Right ventricle myocardium superior (tissue), 1 donor: ENCODE measurements at regions not wholly inside any gene's neighbourhood (a gene's known extent, or its start where the extent isn't known, plus 50 kb on each side); places are given as distances from the start of the nearest gene placed in this dataset.
"Not testable (repeated sequence)": the region's sequence is repeated elsewhere in the genome, so short reads cannot be mapped to it uniquely, and the experiment has no call there.

Source experiments
- ATAC-seq: fragments of 200-7000 bp; cut with Tn5 transposase; one replicate; pipeline ENCODE4 v1.9.1; 2020; ENCODE audit warnings: mild to moderate bottlenecking; ENCODE audit not compliant: poor library complexity
- DNase-seq: peaks from one replicate; pipeline ENCODE4 v3.0.0-alpha.2; 2020
- intact Hi-C: fragments of 100-400 bp; cut with DNase I; formaldehyde crosslinking; loops from one replicate; pipeline ENCODE4 v1.11.2; 2022
- donor health status: DM: no; HTN: yes; CAD: no; lungs with severe emphysema.

DNA sequence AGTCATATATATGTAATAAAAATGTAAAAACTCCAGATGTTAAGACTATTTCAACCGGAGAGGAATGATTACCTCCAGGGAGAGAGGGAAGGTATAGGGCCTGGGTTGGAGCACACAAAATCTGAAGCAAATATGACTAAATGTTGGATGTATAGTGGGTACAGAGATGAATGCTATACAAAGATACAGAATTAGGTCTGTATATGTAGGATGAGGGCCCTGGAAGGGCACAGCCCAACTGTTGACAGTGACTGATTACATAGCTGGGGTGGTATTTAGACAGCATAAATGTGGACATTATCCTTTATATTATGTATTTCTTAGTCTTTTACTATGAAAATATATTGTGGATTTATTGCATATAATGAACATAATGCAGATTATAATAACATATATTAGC, 94.4 kb upstream of the SPATA12 start:
- ATAC-seq (no peak), DNase-seq (no peak)
- intact Hi-C loops = no loop called here

DNA sequence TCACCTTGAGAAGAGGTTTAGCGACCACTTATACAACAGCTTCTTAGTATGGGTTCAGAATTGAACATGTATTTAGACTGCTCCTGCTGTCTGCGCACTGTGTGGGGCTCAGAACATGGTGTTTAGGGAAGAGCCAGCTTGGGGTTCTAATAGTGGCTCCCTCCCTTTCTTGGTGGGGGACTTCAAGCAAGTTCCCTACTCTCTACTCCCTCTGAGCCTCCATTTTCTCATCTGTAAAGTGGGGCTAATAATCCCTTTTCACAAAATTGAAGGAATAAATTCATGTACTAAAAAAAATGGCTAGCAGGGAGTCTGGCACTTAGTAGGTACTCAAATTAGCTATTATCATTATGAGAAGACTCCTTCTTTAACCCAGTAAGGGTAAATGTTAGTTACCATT, 97.5 kb upstream of the SPATA12 start:
- ATAC-seq = no peak
- intact Hi-C loops = no loop called here

DNA sequence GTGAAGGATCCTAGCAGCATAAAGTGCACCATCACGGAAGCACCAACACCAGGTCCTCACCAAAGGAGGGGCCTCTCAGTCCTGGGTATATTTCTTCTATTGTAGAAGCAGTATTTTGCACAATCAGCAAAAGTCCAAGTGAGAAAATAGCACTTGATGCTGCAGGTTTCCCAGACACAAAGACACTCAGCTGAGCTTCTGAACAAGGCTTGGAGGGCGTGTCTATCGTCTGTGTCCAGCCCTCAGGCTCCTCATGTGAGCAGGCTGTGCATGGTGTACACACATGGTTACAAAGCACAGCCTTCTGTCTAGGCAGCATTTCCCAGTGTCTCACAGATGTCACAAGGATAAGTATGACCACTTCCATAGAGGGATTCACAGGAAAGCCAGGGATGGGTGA, 98.3 kb upstream of the SPATA12 start:
- intact Hi-C loops = no loop called here
- DNase-seq (no peak), ATAC-seq (no peak)

More for the DNA sequence above, 97.5 kb upstream of the SPATA12 start:
- no peak for DNase-seq

DNA sequence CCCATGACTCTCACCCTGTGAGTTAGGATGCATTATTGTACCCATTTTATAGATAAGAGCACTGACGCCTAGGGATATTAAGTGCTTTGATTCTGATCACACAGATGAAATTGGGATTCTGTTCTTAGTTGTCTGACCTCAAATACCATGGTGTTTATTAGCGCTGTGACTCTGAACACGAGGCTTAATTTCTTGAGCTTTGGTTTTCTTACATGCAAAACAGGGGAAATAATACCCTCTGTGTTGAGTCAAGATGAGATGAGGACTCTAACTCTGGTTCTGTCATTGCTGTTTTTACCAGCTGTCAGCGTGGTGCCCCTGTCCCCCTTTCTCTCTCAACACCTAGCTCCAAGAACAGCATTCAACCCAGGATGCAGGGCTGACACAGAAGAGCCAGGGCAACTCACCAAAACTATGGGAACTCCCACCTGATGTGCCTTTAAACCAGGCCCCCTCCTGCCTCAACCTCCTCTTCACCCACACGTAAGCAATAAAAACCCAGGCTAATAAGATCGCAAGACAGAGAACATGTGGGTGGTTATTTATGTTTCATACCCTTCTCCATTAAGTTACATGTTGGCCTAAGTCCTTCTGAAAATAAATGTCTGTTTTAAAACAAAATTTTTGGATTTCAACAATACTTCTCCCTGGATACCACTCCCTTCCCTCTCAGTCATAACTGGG, 100.1 kb upstream of the SPATA12 start:
- ATAC-seq (no peak), DNase-seq (no peak)
- intact Hi-C loops = no loop called here

DNA sequence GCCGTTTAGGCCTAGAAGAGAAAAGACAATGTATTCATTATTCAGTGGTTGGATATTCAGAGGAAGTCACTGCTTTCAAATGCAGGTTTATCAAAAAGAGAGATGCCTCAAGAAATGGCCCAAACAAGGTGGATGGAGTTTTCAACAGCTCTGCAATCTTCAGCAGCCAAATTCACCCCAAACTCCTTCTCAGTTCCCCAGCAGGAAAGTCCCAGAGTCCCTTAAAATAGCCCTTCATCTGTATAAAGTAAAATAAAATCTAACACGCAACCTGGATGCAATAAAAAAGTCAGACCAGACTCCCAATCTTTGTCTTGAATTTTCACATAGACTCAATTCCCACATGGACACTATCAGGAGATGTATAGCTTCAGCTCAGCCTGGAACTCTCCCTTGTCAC, 101.6 kb upstream of the SPATA12 start:
- DNase-seq (no peak), ATAC-seq (no peak)
- intact Hi-C loops = no loop called here

DNA sequence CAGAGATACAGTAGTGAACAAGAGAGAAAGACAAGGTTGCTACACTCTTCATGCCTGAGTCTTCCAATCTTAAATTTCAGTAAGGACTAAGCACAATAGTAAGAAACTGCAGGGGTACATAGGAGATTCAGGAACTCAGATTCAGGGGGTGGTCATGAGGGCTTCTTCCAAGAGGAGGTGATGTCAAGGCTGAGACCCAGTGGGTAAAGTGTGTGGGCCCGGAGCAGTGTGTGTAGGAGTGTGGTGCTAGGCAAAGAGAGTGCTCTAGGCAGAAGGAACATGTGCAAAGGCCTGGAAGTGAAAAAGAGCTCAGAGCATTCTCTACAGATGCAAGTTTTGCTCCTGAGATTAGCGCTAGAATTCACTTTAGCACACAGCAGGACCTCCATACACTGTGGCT, 102.9 kb upstream of the SPATA12 start:
- intact Hi-C loops = no loop called here
- DNase-seq = no peak
- no peak for ATAC-seq

DNA sequence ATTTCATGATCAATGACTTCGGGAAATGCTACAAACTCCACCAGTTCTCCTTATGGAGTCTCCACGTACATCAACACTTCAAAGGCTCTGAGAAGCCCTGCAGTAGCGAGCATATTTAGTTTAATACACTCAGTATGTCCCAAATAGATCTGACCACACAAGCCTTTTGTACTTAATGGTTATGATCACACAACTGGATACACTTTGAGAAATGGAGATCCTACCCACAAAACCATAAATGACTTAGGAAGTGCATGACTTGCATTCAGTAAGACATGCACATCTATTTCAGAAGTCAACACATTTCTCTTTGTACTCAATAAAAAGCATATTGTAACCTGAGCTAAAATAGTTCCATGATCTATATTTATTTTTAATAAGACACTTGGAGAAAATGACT, 103.6 kb upstream of the SPATA12 start:
- intact Hi-C loops = no loop called here
- DNase-seq (no peak), ATAC-seq (no peak)

DNA sequence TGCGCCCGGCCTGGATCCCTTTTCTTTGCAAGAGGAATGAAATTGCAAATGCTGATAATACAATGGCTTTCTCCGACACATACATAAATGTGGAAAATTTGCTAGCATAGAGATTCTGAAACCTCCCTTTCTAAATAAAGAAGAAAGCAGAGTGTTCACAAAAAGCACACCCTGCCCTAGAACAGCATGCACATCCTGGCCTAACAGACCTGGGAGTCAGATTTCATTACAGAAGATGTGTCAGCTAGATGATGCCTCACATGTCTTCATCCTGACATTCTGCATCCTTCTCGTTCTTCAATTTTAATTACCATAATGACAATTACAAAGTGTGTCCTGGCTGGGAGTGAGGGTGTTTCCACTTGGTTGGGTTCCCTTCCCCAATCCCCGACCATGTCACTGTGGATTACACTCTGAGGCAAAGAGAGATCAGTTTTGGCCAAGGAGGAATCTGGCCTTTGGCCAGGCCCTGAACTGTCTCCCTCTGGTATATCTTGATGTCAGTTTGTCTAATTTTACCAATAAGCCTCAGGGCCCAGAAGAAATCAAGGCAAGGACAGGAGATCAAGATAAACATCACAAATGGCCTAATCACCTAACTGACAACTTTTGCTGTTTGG, 104.9 kb upstream of the SPATA12 start:
- no peak for ATAC-seq
- no peak for DNase-seq
- intact Hi-C loops = no loop called here

DNA sequence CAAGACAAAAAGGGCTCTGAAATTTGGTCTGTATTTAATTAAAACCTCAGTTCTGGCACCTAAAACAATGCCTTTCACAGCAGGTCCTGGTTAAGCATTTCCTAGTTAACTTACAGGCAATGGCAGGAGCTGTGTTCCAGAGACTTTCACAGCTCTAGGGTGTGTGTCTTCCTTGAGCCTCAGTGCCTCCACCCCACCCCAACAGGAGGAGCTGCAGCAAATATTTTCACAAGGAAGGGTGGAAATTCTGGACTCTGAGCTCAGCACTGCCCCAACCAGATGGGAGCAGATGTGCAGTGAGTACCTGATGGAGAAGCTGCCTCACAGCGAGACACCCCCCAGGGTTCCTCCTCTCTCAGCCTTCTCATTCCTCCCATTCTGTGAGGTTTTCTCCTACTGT, 106.3 kb upstream of the SPATA12 start:
- DNase-seq = no peak
- no peak for ATAC-seq
- intact Hi-C loops = no loop called here

DNA sequence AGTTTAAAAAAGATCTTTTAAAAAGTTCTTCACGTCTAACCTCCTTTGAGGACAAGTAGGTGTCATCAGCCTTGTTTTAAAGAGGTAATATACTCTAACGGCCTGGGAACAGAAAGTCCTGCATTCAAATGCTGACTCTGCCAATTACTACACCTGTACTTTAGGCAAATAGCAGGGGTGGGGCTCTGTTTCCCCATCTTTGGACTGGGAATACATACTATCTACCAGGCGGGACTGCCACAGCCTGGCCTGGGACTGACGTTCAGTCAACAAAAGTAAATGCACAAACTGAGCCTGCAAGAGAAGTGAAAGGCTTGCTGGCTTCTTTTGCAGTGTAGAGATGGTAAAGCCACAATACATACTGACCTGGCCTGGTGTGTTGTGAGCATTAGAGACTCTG, 107.6 kb upstream of the SPATA12 start:
- intact Hi-C loops = no loop called here
- DNase-seq (no peak), ATAC-seq (no peak)

DNA sequence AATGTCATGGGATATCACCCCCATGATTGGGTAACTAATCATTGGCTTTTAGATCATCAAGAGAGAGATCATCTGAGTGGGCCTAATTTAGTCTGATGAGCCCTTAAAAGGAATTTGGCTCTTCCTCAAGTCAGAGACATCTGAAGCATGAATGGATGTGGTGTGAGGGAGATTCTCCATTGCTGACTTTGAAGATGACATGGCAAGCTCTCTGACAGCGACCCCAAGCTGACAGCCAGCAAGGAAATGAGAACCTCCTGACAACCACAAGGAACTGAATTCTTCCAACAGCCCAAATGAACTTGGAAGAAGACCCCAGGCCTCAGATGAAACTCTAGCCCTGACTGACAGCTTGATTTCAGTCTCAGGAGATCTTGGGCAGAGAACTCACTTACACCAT, 108.4 kb upstream of the SPATA12 start:
- ATAC-seq (no peak), DNase-seq (no peak)
- intact Hi-C loops = no loop called here

DNA sequence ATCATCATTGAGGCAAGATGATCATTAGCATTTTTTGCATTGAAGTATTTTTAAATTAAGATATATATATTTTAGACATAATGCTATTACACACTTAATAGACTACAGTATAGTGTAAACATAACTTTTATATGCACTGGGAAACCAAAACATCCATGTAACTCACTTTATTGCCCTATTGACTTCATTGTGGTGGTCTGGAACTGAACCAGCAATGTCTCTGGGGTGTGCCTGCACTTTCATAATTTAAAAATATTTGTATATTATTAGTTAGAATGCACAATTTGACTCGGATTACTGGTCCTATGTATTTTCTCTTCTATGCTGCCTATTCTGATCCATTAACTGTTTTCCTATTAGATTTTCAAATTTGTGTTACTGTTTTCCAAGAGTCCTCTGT, 109.1 kb upstream of the SPATA12 start:
- no peak for ATAC-seq
- intact Hi-C loops = no loop called here

DNA sequence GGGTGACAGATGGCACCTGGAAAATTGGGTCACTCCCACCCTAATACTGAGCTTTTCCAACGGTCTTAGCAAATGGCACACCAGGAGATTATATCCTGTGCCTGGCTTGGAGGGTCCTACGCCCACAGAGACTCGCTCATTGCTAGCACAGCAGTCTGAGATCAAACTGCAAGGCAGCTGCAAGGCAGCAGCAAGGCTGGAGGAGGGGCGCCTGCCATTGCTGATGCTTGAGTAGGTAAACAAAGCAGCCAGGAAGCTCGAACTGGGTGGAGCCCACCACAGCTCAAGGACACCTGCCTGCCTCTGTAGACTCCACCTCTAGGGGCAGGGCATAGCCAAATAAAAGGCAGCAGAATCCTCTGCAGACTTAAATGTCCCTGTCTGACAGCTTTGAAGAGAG, 115.1 kb upstream of the SPATA12 start:
- intact Hi-C loops, ATAC-seq, DNase-seq: not testable (repeated sequence)

More for the DNA sequence above, 109.1 kb upstream of the SPATA12 start:
- DNase-seq = no peak

DNA sequence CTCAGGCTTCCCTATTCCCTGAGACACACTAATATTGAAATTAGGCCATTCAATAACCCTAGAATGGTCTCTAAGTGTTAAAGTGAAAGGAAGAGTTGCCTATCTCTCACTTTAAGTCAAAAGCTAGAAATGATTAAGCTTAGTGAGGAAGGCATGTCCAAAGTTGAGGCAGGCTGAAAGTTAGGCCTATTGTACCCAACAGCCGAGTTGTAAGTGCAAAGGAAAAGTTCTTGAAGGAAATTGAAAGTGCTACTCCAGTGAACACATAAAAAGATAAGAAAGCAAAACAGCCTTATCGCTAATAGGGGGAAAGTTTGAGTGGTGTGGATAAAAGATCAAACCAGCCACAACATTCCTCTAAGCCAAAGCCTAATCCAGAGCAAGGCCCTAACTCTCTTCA, 117.9 kb upstream of the SPATA12 start:
- intact Hi-C loops = no loop called here
- ATAC-seq (no peak), DNase-seq (no peak)

DNA sequence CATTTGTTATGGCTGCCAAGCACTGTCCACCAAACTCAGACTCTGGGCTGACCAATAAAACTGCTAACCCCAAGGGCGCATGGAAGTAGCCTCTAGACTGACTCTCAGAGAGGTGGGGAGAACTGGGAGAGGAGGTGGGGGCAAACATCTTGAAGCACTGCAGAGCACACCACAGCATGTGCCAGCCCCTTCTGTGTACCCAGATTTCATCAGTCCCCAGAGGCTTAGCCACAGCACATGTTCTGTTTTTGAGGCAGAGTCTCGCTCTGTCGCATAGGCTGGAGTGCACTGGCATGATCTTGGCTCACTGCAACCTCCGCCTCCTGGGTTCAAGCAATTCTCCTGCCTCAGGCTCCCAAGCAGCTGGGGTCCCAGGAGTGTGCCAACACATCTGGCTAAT, 119.5 kb upstream of the SPATA12 start:
- no peak for ATAC-seq
- DNase-seq = no peak
- intact Hi-C loops = no loop called here

DNA sequence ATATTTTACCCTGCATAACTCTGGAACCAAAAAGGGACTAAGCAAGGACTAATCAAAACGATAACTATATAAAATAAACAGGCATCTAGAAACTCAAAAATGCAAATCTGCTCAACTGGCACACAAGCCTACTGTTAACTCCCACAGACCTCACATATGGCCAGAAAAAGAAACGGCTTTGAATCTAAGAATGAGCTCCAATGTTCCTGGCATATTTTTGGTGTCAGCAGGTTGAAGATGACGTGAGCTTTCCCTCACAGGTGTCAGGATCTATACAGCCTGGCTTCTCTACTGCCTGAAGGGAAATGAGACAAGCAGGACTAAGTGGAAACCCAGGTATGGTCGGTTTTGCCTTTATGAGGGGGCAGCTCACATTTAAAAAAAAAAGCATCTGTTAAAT, 120.1 kb upstream of the SPATA12 start:
- no peak for ATAC-seq
- no peak for DNase-seq
- intact Hi-C loops = no loop called here

DNA sequence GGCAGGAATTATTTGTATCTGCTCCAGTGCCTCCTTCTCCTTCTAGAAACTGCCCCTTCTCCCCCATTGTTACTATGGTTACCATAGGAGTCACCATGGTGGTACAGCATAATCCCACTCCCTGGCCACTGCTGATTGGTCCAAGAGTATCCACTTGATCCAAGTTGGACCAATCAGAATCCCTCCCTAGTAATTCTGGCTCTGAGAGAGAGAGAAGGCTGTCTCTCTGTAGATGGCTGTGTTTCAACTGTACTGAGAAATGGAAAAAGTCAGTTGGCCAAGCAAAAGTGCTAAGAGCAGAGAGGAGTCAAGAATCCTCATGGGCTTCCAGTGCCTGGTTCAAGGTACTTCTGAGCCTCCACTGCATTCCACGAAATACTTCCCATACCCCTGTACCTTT, 120.6 kb upstream of the SPATA12 start:
- intact Hi-C loops = loop anchor here (10.0 kb wide), 1 partner anchor 45 kb away; no protein-coding TSS in a partner anchor
- no peak for ATAC-seq

DNA sequence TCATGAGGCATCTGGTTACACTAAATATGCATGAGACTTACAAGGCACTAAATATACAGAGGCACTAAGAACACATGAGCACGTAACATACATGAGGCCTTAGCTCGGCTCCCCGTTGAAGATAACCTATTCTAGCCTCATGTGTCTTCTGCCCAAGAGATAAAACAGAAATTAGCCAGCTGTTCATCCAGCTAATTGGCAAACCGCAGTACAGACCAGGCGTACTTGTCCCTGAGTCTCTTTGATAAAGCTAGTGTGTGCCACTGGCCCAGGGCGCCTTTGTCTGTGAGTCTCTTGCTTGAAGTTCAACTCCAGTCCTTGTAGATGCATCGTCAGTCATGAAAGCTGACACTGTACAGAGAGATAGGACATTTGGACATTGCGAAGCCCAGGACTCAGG, 121.9 kb upstream of the SPATA12 start:
- intact Hi-C loops = loop anchor here (10.0 kb wide), 1 partner anchor 46 kb away; no protein-coding TSS in a partner anchor
- DNase-seq (no peak), ATAC-seq (no peak)

More for the DNA sequence above, 120.6 kb upstream of the SPATA12 start:
- no peak for DNase-seq

DNA sequence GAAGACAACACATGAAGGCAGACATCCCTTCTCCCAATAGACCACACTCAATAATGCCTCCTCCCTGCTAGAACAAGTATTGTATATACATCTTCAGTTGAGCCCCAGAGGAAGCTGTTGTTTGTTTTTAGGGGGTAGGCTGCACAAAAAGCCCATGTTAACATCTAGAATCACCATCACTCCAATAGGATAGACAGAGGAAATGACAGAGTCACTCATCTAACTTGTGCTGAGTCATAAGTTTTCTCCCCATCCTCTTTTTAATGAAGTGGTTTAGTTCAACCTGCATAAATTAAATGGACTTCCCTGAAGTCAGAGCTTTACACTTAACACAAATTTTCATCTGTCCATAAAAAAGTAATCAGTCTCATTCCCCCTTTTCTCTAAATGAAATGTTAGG, 122.9 kb upstream of the SPATA12 start:
- no peak for DNase-seq
- intact Hi-C loops = loop anchor here (10.0 kb wide), 1 partner anchor 47 kb away; no protein-coding TSS in a partner anchor
- ATAC-seq = no peak

DNA sequence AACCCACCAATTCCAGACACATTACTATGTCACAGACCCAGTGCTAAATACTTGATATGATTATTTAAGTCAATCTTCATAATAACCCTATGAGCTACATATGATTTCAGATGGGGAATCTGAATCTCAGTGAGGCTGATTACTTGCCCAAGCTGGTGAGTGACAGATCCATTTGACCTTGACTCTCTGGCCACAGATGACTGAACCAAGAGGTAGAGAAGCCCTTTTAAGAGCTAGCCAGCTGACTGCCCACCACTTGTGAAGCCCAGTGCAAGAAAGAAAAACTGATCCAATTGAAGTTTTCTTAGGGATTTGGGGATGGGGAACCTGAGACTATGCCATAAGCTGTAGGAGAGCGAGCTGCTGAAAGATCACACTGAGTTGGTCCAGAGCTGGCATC, 124.7 kb upstream of the SPATA12 start:
- DNase-seq (no peak), ATAC-seq (no peak)

More for the DNA sequence above, 124.7 kb upstream of the SPATA12 start:
- intact Hi-C loops = loop anchor here (10.0 kb wide), 1 partner anchor 49 kb away; no protein-coding TSS in a partner anchor
